ENCODE measurements at regions not wholly inside any gene's neighbourhood (a gene's known extent, or its start where the extent isn't known, plus 50 kb on each side); places are given as distances from the start of the nearest gene placed in this dataset.

DNA sequence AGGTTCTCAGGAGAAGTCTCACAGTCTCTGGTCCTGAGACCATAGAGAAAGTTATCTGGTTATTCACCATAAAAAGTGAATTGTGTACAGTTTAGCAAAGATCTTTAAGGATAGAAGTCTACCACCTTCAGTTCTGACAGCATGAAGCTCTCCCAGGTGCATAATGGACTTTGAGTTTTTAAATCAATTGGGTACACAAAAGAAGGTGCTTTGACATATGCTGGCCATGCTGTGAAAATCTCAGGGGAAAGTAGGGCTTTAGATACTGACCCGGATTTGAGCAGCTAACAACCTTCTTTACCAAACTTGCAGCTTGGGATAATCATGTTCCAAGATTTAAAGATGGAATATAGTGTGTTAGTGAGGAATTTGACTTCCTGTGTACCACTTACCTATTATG is 264.2 kb downstream of the ZSWIM6 start:
- Histone ChIP-seq H3K27ac (no peak overlapping the region), H3K9me3 (no peaks in the 10 kb centered on the region), H3K4me1 (peaks cover 0 to 17% (median 8%) of the 10 kb centered on the region in 4 donors), H3K27me3 (no peaks in the 10 kb centered on the region), H3K36me3 (no peaks in the 10 kb centered on the region), H3K4me3 (no peak overlapping the region)
- TF ChIP-seq, protein P1, sequence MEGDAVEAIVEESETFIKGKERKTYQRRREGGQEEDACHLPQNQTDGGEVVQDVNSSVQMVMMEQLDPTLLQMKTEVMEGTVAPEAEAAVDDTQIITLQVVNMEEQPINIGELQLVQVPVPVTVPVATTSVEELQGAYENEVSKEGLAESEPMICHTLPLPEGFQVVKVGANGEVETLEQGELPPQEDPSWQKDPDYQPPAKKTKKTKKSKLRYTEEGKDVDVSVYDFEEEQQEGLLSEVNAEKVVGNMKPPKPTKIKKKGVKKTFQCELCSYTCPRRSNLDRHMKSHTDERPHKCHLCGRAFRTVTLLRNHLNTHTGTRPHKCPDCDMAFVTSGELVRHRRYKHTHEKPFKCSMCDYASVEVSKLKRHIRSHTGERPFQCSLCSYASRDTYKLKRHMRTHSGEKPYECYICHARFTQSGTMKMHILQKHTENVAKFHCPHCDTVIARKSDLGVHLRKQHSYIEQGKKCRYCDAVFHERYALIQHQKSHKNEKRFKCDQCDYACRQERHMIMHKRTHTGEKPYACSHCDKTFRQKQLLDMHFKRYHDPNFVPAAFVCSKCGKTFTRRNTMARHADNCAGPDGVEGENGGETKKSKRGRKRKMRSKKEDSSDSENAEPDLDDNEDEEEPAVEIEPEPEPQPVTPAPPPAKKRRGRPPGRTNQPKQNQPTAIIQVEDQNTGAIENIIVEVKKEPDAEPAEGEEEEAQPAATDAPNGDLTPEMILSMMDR (IDR thresholded peaks at IDR 0.05): no peak
- no peak for TF ChIP-seq POLR2AphosphoS5 (IDR thresholded peaks at IDR 0.05)
- no peak for TF ChIP-seq EP300 (IDR thresholded peaks at IDR 0.05)
- TF ChIP-seq POLR2A (IDR thresholded peaks at IDR 0.05): no peak
- ATAC-seq (ENCODE audit: low FRiP score in 2 of 2) (no peak), DNase-seq (no peak)
- WGBS, 2 donors: 82 to 91% methylated on average over 1 of the region's 1 CpG

DNA sequence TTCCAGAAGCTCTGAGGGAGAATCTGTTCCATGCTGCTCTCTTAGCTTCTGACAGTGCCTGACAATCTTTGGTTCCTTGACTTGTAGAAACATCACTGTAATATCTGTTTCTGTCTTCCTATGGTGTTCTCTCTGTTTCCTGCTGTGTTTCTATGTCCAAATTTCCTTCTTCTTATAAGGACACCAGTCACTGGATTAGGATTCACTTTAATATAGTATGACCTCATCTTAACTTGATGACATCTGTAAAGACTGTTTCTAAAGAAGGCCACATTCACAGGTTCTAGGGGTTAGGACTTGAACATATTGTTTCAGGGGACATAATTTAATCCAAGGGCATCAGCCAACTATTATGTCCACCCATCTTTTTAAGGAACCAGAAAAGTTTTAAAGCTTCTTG is 265.6 kb downstream of the ZSWIM6 start:
- TF ChIP-seq POLR2AphosphoS5 (IDR thresholded peaks at IDR 0.05) (no peak), EP300 (IDR thresholded peaks at IDR 0.05) (no peak), POLR2A (IDR thresholded peaks at IDR 0.05) (no peak)
- TF ChIP-seq, protein P1 (IDR thresholded peaks at IDR 0.05): no peak
- Histone ChIP-seq H3K4me1 (peaks cover 0 to 21% (median 10%) of the 10 kb centered on the region in 4 donors), H3K9me3 (no peaks in the 10 kb centered on the region), H3K27me3 (no peaks in the 10 kb centered on the region), H3K4me3 (no peak overlapping the region), H3K27ac (no peak overlapping the region), H3K36me3 (no peaks in the 10 kb centered on the region)
- ATAC-seq (ENCODE audit: low FRiP score in 2 of 2) (no peak), DNase-seq (no peak)

DNA sequence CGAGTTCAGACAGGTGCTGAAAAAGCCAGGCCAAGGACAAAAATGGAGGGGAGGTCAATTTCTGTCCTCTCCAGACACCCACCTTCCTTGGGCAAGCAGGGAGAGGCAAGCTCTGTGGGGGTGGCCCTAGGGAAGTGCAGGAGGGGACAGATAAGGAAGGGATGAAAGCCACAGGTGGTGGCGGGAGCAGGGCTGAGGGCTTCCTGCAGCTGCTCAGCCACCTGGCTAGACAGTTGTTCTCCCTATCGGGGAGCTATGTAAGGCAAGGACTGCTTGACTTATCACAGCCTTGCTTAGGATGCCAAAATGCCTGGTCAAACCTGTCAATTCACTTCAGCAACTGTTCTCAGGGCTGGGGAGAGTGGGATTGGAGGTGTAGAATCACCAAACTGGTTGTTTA is 266.1 kb downstream of the ZSWIM6 start:
- Histone ChIP-seq H3K27ac (no peak overlapping the region), H3K9me3 (no peaks in the 10 kb centered on the region), H3K4me1 (peaks cover 0 to 23% (median 10%) of the 10 kb centered on the region in 4 donors), H3K36me3 (no peaks in the 10 kb centered on the region), H3K4me3 (no peak overlapping the region), H3K27me3 (no peaks in the 10 kb centered on the region)
- WGBS, 2 donors: 67 to 75% methylated on average over 3 of the region's 3 CpGs
- peak in 1 of 2 donors; percentile 6 for DNase-seq
- TF ChIP-seq EP300 (IDR thresholded peaks at IDR 0.05) (no peak), POLR2A (IDR thresholded peaks at IDR 0.05) (no peak), POLR2AphosphoS5 (IDR thresholded peaks at IDR 0.05) (no peak)
- TF ChIP-seq, protein P1 (IDR thresholded peaks at IDR 0.05): no peak
- no peak for ATAC-seq (ENCODE audit: low FRiP score in 2 of 2)

DNA sequence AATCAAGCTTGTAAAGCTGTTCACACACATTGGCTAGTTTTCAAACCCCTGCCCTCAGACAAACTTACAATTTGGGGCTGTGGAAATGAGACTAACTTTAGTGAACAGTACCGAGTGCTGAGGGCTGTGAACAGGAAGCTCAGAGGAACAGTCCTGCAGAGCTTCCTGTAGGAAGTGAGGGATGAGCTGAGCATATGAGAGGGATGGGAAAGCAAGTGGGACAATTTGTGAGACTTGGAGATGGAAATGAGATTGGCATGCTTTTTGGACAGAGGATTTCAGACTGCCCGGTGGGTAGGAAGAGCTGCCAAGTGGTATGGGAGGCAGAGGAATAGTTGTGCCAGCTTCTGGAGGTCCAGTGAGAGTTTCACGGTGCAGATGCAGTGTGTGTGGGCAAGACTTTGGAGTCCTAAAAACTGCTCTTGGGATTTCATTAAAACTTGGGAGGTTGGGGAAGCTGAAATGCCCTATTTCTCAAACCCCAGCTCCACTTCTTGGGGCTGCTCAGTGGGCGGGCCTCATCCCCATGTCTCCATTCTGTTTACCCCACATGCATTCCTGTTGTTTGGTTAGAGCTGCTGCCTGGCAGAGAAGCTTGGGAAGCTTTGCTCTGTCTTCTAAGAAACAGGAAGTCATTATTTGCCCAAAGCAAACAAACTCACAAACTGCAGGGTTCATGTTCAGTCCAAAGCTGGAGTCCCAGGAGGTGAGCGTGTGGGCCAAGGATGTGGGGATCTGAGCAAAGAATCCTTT is 267.5 kb downstream of the ZSWIM6 start:
- Histone ChIP-seq H3K27ac (no peak overlapping the region), H3K9me3 (no peaks in the 10 kb centered on the region), H3K4me1 (peaks cover 0 to 23% (median 10%) of the 10 kb centered on the region in 4 donors), H3K36me3 (no peaks in the 10 kb centered on the region), H3K4me3 (no peak overlapping the region), H3K27me3 (no peaks in the 10 kb centered on the region)
- ATAC-seq (ENCODE audit: low FRiP score in 2 of 2) (no peak), DNase-seq (no peak)
- no peak for TF ChIP-seq EP300 (IDR thresholded peaks at IDR 0.05)
- no peak for TF ChIP-seq POLR2AphosphoS5 (IDR thresholded peaks at IDR 0.05)
- TF ChIP-seq POLR2A (IDR thresholded peaks at IDR 0.05): no peak
- TF ChIP-seq, protein P1 (IDR thresholded peaks at IDR 0.05): no peak
- WGBS, 2 donors: 33 to 62% methylated on average over 5 of the region's 5 CpGs

DNA sequence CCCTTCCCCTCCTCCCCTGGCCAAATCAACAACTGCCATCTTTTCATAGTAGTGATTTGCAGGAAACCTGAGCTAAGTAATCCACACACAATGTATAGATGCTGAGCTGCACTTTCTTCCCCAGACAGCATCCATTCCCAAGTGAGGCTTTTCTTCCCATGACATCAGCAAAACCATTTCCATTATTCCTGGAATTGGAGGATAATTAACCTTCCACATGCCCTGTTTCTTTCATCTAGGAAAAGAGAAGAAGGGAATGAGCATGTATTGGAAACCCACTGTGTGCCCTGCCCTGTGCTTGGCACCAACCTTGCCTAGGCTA is 268.0 kb downstream of the ZSWIM6 start:
- Histone ChIP-seq H3K9me3 (no peaks in the 10 kb centered on the region), H3K36me3 (no peaks in the 10 kb centered on the region), H3K27ac (no peak overlapping the region), H3K4me3 (no peak overlapping the region), H3K27me3 (no peaks in the 10 kb centered on the region), H3K4me1 (peaks cover 0 to 23% (median 10%) of the 10 kb centered on the region in 4 donors)
- TF ChIP-seq, protein P1 (IDR thresholded peaks at IDR 0.05): no peak
- TF ChIP-seq POLR2A (IDR thresholded peaks at IDR 0.05): no peak
- no peak for TF ChIP-seq EP300 (IDR thresholded peaks at IDR 0.05)
- ATAC-seq (ENCODE audit: low FRiP score in 2 of 2) (no peak), DNase-seq (no peak)
